ENCODE measurements at regions not wholly inside any gene's neighbourhood (a gene's known extent, or its start where the extent isn't known, plus 50 kb on each side); places are given as distances from the start of the nearest gene placed in this dataset.

GRCh38 chr16:51851111-51851510 is 695.8 kb downstream of the TOX3 start:
- DNase-seq (ENCODE audit: extremely low spot score), result no peak
- POLR2A ChIA-PET, result no interaction called here
- CTCF ChIA-PET, result no interaction called here
- TF ChIP-seq, protein P1, sequence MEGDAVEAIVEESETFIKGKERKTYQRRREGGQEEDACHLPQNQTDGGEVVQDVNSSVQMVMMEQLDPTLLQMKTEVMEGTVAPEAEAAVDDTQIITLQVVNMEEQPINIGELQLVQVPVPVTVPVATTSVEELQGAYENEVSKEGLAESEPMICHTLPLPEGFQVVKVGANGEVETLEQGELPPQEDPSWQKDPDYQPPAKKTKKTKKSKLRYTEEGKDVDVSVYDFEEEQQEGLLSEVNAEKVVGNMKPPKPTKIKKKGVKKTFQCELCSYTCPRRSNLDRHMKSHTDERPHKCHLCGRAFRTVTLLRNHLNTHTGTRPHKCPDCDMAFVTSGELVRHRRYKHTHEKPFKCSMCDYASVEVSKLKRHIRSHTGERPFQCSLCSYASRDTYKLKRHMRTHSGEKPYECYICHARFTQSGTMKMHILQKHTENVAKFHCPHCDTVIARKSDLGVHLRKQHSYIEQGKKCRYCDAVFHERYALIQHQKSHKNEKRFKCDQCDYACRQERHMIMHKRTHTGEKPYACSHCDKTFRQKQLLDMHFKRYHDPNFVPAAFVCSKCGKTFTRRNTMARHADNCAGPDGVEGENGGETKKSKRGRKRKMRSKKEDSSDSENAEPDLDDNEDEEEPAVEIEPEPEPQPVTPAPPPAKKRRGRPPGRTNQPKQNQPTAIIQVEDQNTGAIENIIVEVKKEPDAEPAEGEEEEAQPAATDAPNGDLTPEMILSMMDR (IDR thresholded peaks at IDR 0.05; ENCODE audit: control extremely low read depth, extremely low read depth, low read depth, missing control alignments), result no peak

DNA sequence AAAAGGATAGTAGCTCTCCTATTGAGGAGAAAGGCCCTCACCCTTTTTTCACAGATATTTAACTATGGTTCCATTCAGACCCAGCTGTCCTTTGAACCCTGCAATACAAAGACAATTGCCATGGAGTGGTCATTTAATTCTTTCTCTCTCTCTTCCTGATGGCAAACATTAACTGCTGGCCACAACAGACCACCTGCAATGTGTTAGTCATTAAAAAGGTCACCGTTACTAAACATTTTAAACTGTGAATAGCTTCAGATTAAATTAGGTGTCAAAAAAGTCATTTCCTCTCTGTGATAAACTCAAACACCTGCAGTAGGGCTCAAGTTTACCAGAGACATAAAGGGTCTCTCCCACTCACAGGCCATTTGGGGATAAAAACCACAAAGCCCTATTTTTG is 697.2 kb downstream of the TOX3 start:
- TF ChIP-seq, protein P1 (IDR thresholded peaks at IDR 0.05; ENCODE audit: control extremely low read depth, extremely low read depth, low read depth, missing control alignments), result no peak
- CTCF ChIA-PET, result no interaction called here
- POLR2A ChIA-PET, result no interaction called here
- DNase-seq (ENCODE audit: extremely low spot score), result no peak

DNA sequence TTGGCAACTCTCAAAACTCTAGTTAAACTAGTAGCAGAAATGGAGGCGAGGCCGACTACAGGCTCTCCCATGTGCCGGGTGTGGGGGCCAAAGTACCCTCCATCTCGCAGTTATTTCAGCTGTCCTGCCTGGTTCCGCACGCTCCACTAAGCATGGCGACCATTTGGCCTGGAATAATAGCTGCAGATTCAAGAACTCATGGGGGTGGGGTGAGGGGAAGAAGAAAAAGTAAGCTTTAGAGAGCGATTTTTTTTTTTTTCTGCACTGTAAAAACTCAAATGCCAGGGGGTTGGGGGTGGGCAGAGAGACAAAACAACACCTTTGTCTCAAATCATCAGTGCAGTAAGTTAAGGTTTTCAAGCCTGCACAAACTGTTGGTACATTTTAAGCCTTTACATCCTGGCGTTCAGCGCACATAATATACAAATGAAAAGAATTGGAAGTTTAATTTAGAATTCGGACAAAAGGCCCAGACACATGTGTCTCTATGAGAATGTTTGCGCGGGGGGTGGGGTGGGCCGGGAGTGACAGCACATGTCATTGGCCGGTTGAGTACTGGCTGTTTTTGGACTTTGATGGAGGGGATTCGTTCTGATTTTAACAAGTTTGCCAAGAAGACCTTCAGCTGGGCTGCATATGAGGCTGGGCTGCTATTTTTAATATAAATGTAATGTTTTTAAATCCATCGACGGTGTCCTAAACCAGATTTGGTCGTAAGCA is 694.7 kb upstream of the SALL1 start:
- TF ChIP-seq, protein P1 (IDR thresholded peaks at IDR 0.05; ENCODE audit: control extremely low read depth, extremely low read depth, low read depth, missing control alignments), result no peak
- CTCF ChIA-PET, result no interaction called here
- no peak for DNase-seq (ENCODE audit: extremely low spot score)
- POLR2A ChIA-PET, result no interaction called here

GRCh38 chr16:51839727-51840462 is 688.8 kb upstream of the SALL1 start:
- CTCF ChIA-PET, result no interaction called here
- TF ChIP-seq, protein P1 (IDR thresholded peaks at IDR 0.05; ENCODE audit: control extremely low read depth, extremely low read depth, low read depth, missing control alignments), result no peak
- POLR2A ChIA-PET, result no interaction called here
- DNase-seq (ENCODE audit: extremely low spot score), result no peak

GRCh38 chr16:51834794-51835193 is 683.7 kb upstream of the SALL1 start:
- CTCF ChIA-PET, result interaction anchor here (1.0 to 1.7 kb wide), 2 partner anchors 9 to 16 kb away, joined by 3 read pairs; no protein-coding TSS in a partner anchor
- POLR2A ChIA-PET, result no interaction called here
- no peak for DNase-seq (ENCODE audit: extremely low spot score)
- TF ChIP-seq, protein P1 (IDR thresholded peaks at IDR 0.05; ENCODE audit: control extremely low read depth, extremely low read depth, low read depth, missing control alignments), result no peak

DNA sequence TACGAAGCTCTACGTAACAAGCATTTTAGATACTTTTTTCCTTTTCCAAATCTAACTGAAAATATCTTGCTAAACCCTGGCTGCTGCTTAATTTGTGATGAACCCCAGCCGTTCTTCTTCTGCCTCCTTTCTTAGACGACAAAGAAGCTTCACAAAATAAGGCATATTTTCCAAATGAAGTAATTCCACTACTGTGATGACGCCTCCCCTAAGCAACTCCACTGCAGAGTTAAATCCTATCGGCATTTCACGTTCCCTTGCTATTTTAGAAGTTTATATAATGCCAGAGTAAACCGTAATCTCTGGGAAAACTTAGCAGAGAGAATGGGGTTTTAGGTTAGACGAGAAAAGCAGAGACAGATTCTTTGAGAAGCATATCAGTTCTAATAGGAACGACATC is 683.1 kb upstream of the SALL1 start:
- POLR2A ChIA-PET, result no interaction called here
- CTCF ChIA-PET, result interaction anchor here (1.0 to 1.7 kb wide), 2 partner anchors 9 to 16 kb away, joined by 3 read pairs; no protein-coding TSS in a partner anchor

More for the DNA sequence above, 683.1 kb upstream of the SALL1 start:
- TF ChIP-seq, protein P1 (IDR thresholded peaks at IDR 0.05; ENCODE audit: control extremely low read depth, extremely low read depth, low read depth, missing control alignments), result no peak
- no peak for DNase-seq (ENCODE audit: extremely low spot score)

All from GM10248 (cell line).